OCI-LY7 (cell line): ENCODE measurements at regions not wholly inside any gene's neighbourhood (a gene's known extent, or its start where the extent isn't known, plus 50 kb on each side); places are given as distances from the start of the nearest gene placed in this dataset.

Experiments used
- BruUV-seq: library from RNA; stranded (reverse); fragments of 400-500 nt; replicated peaks from 2 replicates; lab custom pipeline; 2021; lab: Mats Ljungman, UMichigan
- CTCF ChIA-PET: fragments of 300-600 bp; sonication (Branson Sonifier 250); formaldehyde crosslinking; loops from one replicate; lab custom pipeline; 2022; ENCODE audit warnings: antibody characterized with exemption; ENCODE audit not compliant: unreplicated experiment; lab: Charles Lee
- POLR2A ChIA-PET: fragments of 300-600 bp; sonication (Branson Sonifier 250); formaldehyde crosslinking; loops from one replicate; lab custom pipeline; 2022; ENCODE audit warnings: antibody characterized with exemption; lab: Charles Lee
- DNase-seq: peaks from one replicate; pipeline ENCODE4 v3.0.0-alpha.2; 2015; ENCODE audit warnings: low spot score
- H2AFZ ChIP-seq: fragments of 200-600 bp; sonication (generic), shearing (Covaris generic); 2 replicates; pipeline ENCODE4 v1.6.1; 2014; ENCODE audit warnings: mild to moderate bottlenecking, antibody characterized with exemption, low read length, moderate library complexity
- H3K27ac ChIP-seq: fragments of 200-600 bp; sonication (generic); 2 replicates; pipeline ENCODE4 v1.5.1; 2014; ENCODE audit warnings: mixed run types, low read depth, mild to moderate bottlenecking, moderate library complexity, low read length, inconsistent platforms; ENCODE audit not compliant: poor library complexity, severe bottlenecking
- H3K36me3 ChIP-seq: fragments of 200-600 bp; sonication (generic); 2 replicates; pipeline ENCODE4 v1.6.1; 2014; ENCODE audit warnings: mild to moderate bottlenecking, antibody characterized with exemption, low read length, moderate library complexity, mixed read lengths; ENCODE audit not compliant: insufficient read depth
- H3K4me1 ChIP-seq: fragments of 200-600 bp; sonication (generic); 2 replicates; pipeline ENCODE4 v1.5.1; 2014; ENCODE audit warnings: mild to moderate bottlenecking, low read length; ENCODE audit not compliant: insufficient read depth, poor library complexity, severe bottlenecking
- H3K4me2 ChIP-seq: fragments of 200-600 bp; sonication (generic); 2 replicates; pipeline ENCODE4 v1.6.1; 2014; ENCODE audit warnings: mild to moderate bottlenecking, low read length
- H3K4me3 ChIP-seq: fragments of 200-600 bp; sonication (generic); 2 replicates; pipeline ENCODE4 v1.5.1; 2014; ENCODE audit warnings: mild to moderate bottlenecking, low read depth, low read length; ENCODE audit not compliant: poor library complexity, severe bottlenecking
- H3K79me2 ChIP-seq: fragments of 200-600 bp; sonication (generic); 2 replicates; pipeline ENCODE4 v1.6.1; 2016; ENCODE audit warnings: low read depth, mild to moderate bottlenecking, low read length, moderate library complexity, mixed read lengths; ENCODE audit not compliant: insufficient read depth
- H3K9me2 ChIP-seq: fragments of 200-600 bp; sonication (generic); 2 replicates; pipeline ENCODE4 v1.6.1; 2016; ENCODE audit warnings: mild to moderate bottlenecking, low read length, mixed read lengths; ENCODE audit not compliant: insufficient read depth
- H3K9me3 ChIP-seq: fragments of 200-600 bp; sonication (generic); 2 replicates; pipeline ENCODE4 v1.6.1; 2014; ENCODE audit warnings: mild to moderate bottlenecking, mixed run types, low read length, mixed read lengths
- H4K20me1 ChIP-seq: fragments of 200-600 bp; sonication (generic); 2 replicates; pipeline ENCODE4 v1.6.1; 2014; ENCODE audit warnings: mild to moderate bottlenecking, antibody characterized with exemption, low read length, moderate library complexity, mixed read lengths; ENCODE audit not compliant: insufficient read depth
- CTCF ChIP-seq: fragments of 200-600 bp; sonication (generic); conservative IDR thresholded peaks from 2 replicates; pipeline ENCODE4 v1.5.1; 2014; ENCODE audit warnings: mild to moderate bottlenecking, antibody characterized with exemption, low read length, moderate library complexity, mixed read lengths
- EZH2phosphoT487 ChIP-seq: fragments of 200-600 bp; sonication (generic); IDR thresholded peaks from 2 replicates; pipeline ENCODE4 v1.6.1; 2018; ENCODE audit warnings: low read depth, borderline replicate concordance, mild to moderate bottlenecking, mixed run types, antibody characterized with exemption, low read length, moderate library complexity, mixed read lengths
- intact Hi-C: fragments of 100-400 bp; cut with micrococcal nuclease; formaldehyde crosslinking; loops from one replicate; pipeline ENCODE4 v1.10.0; 2022; ENCODE audit not compliant: unreplicated experiment

- CTCF ChIA-PET, result interaction anchor here (0.6 kb wide), 1 partner anchor 287 kb away, joined by 3 read pairs; no protein-coding TSS in a partner anchor
- Histone ChIP-seq H4K20me1 (no peaks in the 10 kb centered on the region), H2AFZ (no peak overlapping the region), H3K9me2 (no peaks in the 10 kb centered on the region), H3K4me1 (no peaks in the 10 kb centered on the region), H3K27ac (no peak overlapping the region), H3K4me2 (no peak overlapping the region), H3K36me3 (no peaks in the 10 kb centered on the region), H3K4me3 (no peak overlapping the region), H3K9me3 (no peaks in the 10 kb centered on the region), H3K79me2 (no peaks in the 10 kb centered on the region)
- POLR2A ChIA-PET, result no interaction called here
- intact Hi-C loops, result no loop called here
- no peak for DNase-seq
- TF ChIP-seq EZH2phosphoT487, result no peak
- TF ChIP-seq CTCF, result peak; percentile 54
- no TSS peak for BruUV-seq
Observed at GRCh38 chr11:33984682-33985389, 66.7 kb upstream of the CAPRIN1 start.

GRCh38 chr11:33982661-33983060 lies 68.9 kb upstream of the CAPRIN1 start:
- H3K4me3 ChIP-seq, result no peak overlapping the region
- CTCF ChIA-PET, result no interaction called here
- H3K27ac ChIP-seq, result no peak overlapping the region
- intact Hi-C loops, result no loop called here
- no peaks in the 10 kb centered on the region for H3K9me3 ChIP-seq
- H3K79me2 ChIP-seq, result no peaks in the 10 kb centered on the region
- TF ChIP-seq EZH2phosphoT487 (no peak), CTCF (no peak)
- POLR2A ChIA-PET, result no interaction called here
- H4K20me1 ChIP-seq, result no peaks in the 10 kb centered on the region
- H3K4me1 ChIP-seq, result no peaks in the 10 kb centered on the region
- H3K4me2 ChIP-seq, result no peak overlapping the region
- no peak for DNase-seq
- H3K9me2 ChIP-seq, result no peaks in the 10 kb centered on the region
- H3K36me3 ChIP-seq, result no peaks in the 10 kb centered on the region
- H2AFZ ChIP-seq, result no peak overlapping the region
- no TSS peak for BruUV-seq

GRCh38 chr11:33980897-33981296 lies 70.6 kb upstream of the CAPRIN1 start:
- ChIA-PET CTCF (no interaction called here), POLR2A (interaction anchor here (0.7 kb wide), 1 partner anchor 196 kb away, joined by 3 read pairs; no protein-coding TSS in a partner anchor)

More at GRCh38 chr11:33980897-33981296, 70.6 kb upstream of the CAPRIN1 start:
- intact Hi-C loops, result no loop called here
- no peak overlapping the region for H3K4me3 ChIP-seq
- H3K27ac ChIP-seq, result no peak overlapping the region
- no peaks in the 10 kb centered on the region for H3K4me1 ChIP-seq
- no peak for DNase-seq
- H3K9me3 ChIP-seq, result no peaks in the 10 kb centered on the region
- no peak overlapping the region for H3K4me2 ChIP-seq
- no peak overlapping the region for H2AFZ ChIP-seq
- TF ChIP-seq CTCF (no peak), EZH2phosphoT487 (no peak)
- no peaks in the 10 kb centered on the region for H4K20me1 ChIP-seq
- H3K9me2 ChIP-seq, result no peaks in the 10 kb centered on the region
- BruUV-seq, result no TSS peak
- H3K36me3 ChIP-seq, result no peaks in the 10 kb centered on the region
- no peaks in the 10 kb centered on the region for H3K79me2 ChIP-seq
